ENCODE measurements at regions not wholly inside any gene's neighbourhood (a gene's known extent, or its start where the extent isn't known, plus 50 kb on each side); places are given as distances from the start of the nearest gene placed in this dataset.
"Not testable (repeated sequence)": the region's sequence is repeated elsewhere in the genome, so short reads cannot be mapped to it uniquely, and the experiment has no call there.

DNA sequence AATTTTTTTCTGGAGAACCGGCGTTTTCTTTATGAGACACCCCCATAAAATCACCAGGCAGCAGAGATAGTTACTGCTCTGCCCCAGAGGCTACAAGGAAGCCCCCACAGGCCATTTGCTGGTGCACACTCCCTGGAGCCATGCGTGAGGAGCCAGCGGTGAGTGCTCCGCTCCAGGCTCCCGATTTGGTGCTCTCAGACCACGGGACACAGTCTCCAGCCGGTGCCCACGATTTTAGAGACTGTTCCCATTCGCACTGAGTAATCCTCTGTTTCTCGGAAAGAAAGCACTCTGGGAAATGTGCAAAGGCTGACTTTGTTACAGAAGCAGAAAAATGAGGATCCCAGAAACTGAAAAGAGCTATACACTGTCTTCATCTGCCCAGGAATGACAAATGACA lies 104.9 kb downstream of the RNASET2 start:
- Histone ChIP-seq H3K27ac (no peak overlapping the region), H3K4me3 (no peak overlapping the region), H3K27me3 (no peaks in the 10 kb centered on the region), H3K9me3 (peaks cover 0 to 4% of the 10 kb centered on the region in 2 donors), H3K36me3 (no peaks in the 10 kb centered on the region), H3K4me1 (no peaks in the 10 kb centered on the region)
- no peak for DNase-seq (ENCODE audit: low spot score)
- TF ChIP-seq, protein P1, sequence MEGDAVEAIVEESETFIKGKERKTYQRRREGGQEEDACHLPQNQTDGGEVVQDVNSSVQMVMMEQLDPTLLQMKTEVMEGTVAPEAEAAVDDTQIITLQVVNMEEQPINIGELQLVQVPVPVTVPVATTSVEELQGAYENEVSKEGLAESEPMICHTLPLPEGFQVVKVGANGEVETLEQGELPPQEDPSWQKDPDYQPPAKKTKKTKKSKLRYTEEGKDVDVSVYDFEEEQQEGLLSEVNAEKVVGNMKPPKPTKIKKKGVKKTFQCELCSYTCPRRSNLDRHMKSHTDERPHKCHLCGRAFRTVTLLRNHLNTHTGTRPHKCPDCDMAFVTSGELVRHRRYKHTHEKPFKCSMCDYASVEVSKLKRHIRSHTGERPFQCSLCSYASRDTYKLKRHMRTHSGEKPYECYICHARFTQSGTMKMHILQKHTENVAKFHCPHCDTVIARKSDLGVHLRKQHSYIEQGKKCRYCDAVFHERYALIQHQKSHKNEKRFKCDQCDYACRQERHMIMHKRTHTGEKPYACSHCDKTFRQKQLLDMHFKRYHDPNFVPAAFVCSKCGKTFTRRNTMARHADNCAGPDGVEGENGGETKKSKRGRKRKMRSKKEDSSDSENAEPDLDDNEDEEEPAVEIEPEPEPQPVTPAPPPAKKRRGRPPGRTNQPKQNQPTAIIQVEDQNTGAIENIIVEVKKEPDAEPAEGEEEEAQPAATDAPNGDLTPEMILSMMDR (IDR thresholded peaks at IDR 0.05) = no peak

DNA sequence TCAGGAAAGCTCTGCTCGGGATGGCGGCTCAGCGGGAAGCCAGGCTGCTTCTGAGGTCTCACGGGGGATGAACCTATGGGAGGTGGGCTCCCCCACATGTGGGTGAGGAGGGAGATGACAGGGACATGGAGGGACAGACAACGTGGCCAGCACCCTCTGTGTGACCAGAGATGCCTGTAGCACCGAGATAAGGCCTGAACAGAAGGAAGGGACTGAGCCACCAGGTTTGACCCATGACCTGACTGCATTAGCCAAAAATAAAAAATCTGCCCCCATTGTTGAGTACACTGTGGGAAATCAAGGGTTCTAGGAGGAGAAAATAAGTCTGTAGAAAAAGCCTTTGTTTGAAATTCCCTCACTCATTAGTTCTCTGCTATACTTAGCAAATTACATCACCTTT lies 105.7 kb downstream of the RNASET2 start:
- Histone ChIP-seq H3K27me3 (no peaks in the 10 kb centered on the region), H3K27ac (no peak overlapping the region), H3K36me3 (no peaks in the 10 kb centered on the region), H3K4me1 (no peaks in the 10 kb centered on the region), H3K9me3 (peaks cover 0 to 9% of the 10 kb centered on the region in 2 donors), H3K4me3 (no peak overlapping the region)
- DNase-seq (ENCODE audit: low spot score) = no peak
- TF ChIP-seq, protein P1 (IDR thresholded peaks at IDR 0.05) = no peak

DNA sequence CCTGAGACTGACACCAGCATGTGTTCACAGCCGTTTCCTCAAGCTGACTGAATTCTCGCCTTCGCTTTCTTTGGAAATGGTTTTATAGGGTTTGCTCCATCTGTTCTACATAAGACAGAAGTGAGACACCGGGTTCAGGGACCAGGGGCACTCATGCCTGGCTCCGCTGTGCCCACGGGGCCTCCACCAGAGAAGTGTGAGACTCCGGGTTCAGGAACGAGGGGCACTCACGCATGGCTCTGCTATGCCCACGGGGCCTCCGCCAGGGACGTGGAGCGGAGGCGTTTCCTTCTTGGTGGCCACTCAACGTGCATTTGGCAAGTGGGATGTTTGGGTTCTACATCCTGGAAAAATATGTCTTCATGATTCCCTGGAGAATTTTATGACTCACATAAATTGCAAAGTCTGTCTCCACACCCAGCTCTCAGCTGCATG lies 106.6 kb downstream of the RNASET2 start:
- H3K27me3 ChIP-seq = no peaks in the 10 kb centered on the region
- H3K4me3 ChIP-seq = no peak overlapping the region
- no peaks in the 10 kb centered on the region for H3K36me3 ChIP-seq
- no peaks in the 10 kb centered on the region for H3K4me1 ChIP-seq
- no peak overlapping the region for H3K27ac ChIP-seq
- peaks cover 0 to 9% of the 10 kb centered on the region in 2 donors for H3K9me3 ChIP-seq
- TF ChIP-seq, protein P1 (IDR thresholded peaks at IDR 0.05) = no peak
- DNase-seq (ENCODE audit: low spot score) = no peak

- no peaks in the 10 kb centered on the region for H3K27me3 ChIP-seq
- no peaks in the 10 kb centered on the region for H3K36me3 ChIP-seq
- no peak overlapping the region for H3K27ac ChIP-seq
- no peak overlapping the region for H3K4me3 ChIP-seq
- no peaks in the 10 kb centered on the region for H3K4me1 ChIP-seq
- DNase-seq (ENCODE audit: low spot score) = no peak
- H3K9me3 ChIP-seq = peaks cover 0 to 9% of the 10 kb centered on the region in 2 donors
- TF ChIP-seq, protein P1 (IDR thresholded peaks at IDR 0.05) = no peak
Measured at GRCh38 chr6:166848979-166849748, 107.2 kb downstream of the RNASET2 start.

DNA sequence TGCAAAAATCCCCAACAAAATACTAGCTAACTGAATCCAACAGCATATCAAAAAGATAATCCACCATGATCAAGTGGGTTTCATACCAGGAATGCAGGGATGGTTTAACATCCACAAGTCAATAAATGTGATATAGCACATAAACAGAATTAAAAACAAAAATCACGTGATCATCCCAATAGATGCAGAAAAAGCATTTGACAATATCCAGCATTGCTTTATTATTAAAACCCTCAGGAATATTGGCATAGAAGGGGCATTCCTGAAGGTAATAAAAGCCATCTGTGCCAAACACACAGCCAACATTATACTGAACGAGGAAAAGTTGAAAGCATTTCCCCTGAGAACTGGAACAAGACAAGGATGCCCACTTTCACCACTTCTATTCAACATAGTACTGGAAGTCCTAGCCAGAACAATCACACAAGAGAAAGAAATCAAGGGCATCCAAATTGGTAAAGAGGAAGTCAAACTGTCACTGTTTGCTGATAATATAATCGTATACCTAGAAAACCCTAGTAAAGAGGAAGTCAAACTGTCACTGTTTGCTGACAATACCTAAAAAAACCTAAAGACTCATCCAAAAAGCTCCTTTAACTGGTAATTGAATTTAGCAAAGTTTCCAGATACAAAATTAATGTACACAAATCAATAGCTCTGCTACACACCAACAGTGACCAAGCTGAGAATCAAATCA lies 109.8 kb downstream of the RNASET2 start:
- not testable (repeated sequence) for H3K4me1 ChIP-seq; H3K4me3 ChIP-seq; H3K27ac ChIP-seq; H3K9me3 ChIP-seq; DNase-seq (ENCODE audit: low spot score); H3K36me3 ChIP-seq; H3K27me3 ChIP-seq

GRCh38 chr6:166842607-166843006 lies 113.7 kb downstream of the RNASET2 start:
- Histone ChIP-seq H3K9me3 (peaks cover 0 to 9% of the 10 kb centered on the region in 2 donors), H3K4me3 (no peak overlapping the region), H3K4me1 (peaks cover 0 to 5% of the 10 kb centered on the region in 2 donors), H3K27me3 (no peaks in the 10 kb centered on the region), H3K27ac (no peak overlapping the region), H3K36me3 (no peaks in the 10 kb centered on the region)
- TF ChIP-seq, protein P1 (IDR thresholded peaks at IDR 0.05) = no peak
- DNase-seq (ENCODE audit: low spot score) = no peak

All from right atrium auricular region (tissue), 2 donors.